ENCODE measurements at regions not wholly inside any gene's neighbourhood (a gene's known extent, or its start where the extent isn't known, plus 50 kb on each side); places are given as distances from the start of the nearest gene placed in this dataset.

DNA sequence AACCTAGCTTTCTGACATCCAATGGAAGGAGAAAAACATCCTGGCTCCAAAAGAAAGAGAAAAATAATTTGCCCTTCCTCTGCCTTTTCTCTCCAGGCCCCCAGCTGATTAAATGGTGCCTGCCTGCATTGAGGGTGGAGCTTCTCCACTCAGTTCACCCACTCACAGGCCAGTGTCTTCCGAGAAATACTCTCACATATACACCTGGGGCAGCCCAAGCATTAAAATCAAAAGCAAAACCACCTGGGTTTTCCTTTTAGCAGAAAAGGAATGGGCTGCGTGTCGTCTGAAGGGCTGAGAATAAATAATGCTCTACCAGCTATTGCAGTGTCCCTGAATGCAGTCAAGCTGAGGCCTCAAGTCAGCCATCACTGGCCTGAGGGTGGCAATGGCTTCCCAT, 1143.8 kb upstream of the TENM4 start:
- no peaks in the 10 kb centered on the region for H3K36me3 ChIP-seq (ENCODE audit: control insufficient read depth in 2 of 3, insufficient read depth in 3 of 3, low read length in 3 of 3)
- H3K4me1 ChIP-seq (ENCODE audit: control insufficient read depth in 2 of 3, insufficient read depth in 2 of 3, low read depth in 1 of 3, low read length in 3 of 3): no peaks in the 10 kb centered on the region
- intact Hi-C loops (cut with DNase I): no loop called here
- no peak overlapping the region for H3K4me3 ChIP-seq (ENCODE audit: low read length in 3 of 3)
- H3K9ac ChIP-seq (ENCODE audit: low read length in 3 of 3): no peak overlapping the region
- H3K27ac ChIP-seq (ENCODE audit: low read depth in 2 of 2, low read length in 2 of 2): no peak overlapping the region
- no peaks in the 10 kb centered on the region for H3K27me3 ChIP-seq (ENCODE audit: control insufficient read depth, insufficient read depth, low read length)
- no peaks in the 10 kb centered on the region for H3K9me3 ChIP-seq (ENCODE audit: control insufficient read depth in 2 of 3, insufficient read depth in 1 of 3, low read length in 3 of 3)
- DNase-seq (no peak), FAIRE-seq (no peak)
- TF ChIP-seq, protein P1, sequence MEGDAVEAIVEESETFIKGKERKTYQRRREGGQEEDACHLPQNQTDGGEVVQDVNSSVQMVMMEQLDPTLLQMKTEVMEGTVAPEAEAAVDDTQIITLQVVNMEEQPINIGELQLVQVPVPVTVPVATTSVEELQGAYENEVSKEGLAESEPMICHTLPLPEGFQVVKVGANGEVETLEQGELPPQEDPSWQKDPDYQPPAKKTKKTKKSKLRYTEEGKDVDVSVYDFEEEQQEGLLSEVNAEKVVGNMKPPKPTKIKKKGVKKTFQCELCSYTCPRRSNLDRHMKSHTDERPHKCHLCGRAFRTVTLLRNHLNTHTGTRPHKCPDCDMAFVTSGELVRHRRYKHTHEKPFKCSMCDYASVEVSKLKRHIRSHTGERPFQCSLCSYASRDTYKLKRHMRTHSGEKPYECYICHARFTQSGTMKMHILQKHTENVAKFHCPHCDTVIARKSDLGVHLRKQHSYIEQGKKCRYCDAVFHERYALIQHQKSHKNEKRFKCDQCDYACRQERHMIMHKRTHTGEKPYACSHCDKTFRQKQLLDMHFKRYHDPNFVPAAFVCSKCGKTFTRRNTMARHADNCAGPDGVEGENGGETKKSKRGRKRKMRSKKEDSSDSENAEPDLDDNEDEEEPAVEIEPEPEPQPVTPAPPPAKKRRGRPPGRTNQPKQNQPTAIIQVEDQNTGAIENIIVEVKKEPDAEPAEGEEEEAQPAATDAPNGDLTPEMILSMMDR (IDR thresholded peaks at IDR 0.05; ENCODE audit: borderline replicate concordance, extremely low read depth, insufficient read depth): no peak

DNA sequence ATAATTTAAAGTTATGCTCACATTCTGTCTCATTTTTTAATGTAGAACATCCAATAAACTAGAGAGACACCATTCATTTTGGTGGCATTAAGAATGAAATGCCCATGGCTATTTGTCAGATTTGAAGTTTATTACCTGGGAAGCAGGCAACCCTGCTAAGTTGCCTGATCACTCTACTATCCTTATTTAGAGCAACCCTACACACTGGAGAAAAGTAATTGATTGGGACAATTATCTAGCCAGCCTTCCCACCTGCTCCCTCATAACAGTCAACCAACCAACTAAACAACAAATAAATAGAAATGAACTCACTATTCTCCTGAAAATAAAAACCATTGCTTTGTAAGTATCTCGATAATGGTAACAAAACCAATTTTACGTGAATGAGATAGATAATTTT, 1129.0 kb upstream of the TENM4 start:
- Histone ChIP-seq H3K27ac (ENCODE audit: low read depth in 2 of 2, low read length in 2 of 2) (no peak overlapping the region), H3K9ac (ENCODE audit: low read length in 3 of 3) (no peak overlapping the region), H3K9me3 (ENCODE audit: control insufficient read depth in 2 of 3, insufficient read depth in 1 of 3, low read length in 3 of 3) (peaks cover 0 to 2% (median 0%) of the 10 kb centered on the region in 3 donors), H3K27me3 (ENCODE audit: control insufficient read depth, insufficient read depth, low read length) (no peaks in the 10 kb centered on the region), H3K4me3 (ENCODE audit: low read length in 3 of 3) (no peak overlapping the region), H3K4me1 (ENCODE audit: control insufficient read depth in 2 of 3, insufficient read depth in 2 of 3, low read depth in 1 of 3, low read length in 3 of 3) (no peaks in the 10 kb centered on the region), H3K36me3 (ENCODE audit: control insufficient read depth in 2 of 3, insufficient read depth in 3 of 3, low read length in 3 of 3) (no peaks in the 10 kb centered on the region)
- no peak for DNase-seq
- TF ChIP-seq, protein P1 (IDR thresholded peaks at IDR 0.05; ENCODE audit: borderline replicate concordance, extremely low read depth, insufficient read depth): no peak
- intact Hi-C loops (cut with DNase I): no loop called here
- FAIRE-seq: no peak

DNA sequence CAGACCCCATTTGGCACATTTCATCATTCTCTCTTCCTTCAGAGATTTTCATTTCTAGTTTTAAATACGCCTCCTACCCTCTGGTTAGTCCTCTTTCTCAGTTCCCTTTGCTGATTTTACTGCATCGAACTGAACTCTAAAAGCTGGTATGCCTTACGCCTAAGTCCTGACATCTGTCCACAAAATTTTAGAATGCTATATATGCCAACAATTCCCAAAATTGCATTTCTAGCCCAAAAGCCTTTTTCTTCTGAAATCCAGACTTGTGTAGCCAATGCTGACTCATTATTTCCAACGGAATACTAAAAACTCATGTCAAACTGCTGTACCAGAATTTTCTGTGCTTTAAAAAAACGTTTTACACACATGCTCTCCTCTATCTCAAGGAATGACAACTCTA, 1124.4 kb upstream of the TENM4 start:
- H3K4me1 ChIP-seq (ENCODE audit: control insufficient read depth in 2 of 3, insufficient read depth in 2 of 3, low read depth in 1 of 3, low read length in 3 of 3): no peaks in the 10 kb centered on the region

More for the DNA sequence above, 1124.4 kb upstream of the TENM4 start:
- Histone ChIP-seq H3K27me3 (ENCODE audit: control insufficient read depth, insufficient read depth, low read length) (no peaks in the 10 kb centered on the region), H3K27ac (ENCODE audit: low read depth in 2 of 2, low read length in 2 of 2) (no peak overlapping the region), H3K9me3 (ENCODE audit: control insufficient read depth in 2 of 3, insufficient read depth in 1 of 3, low read length in 3 of 3) (no peaks in the 10 kb centered on the region), H3K36me3 (ENCODE audit: control insufficient read depth in 2 of 3, insufficient read depth in 3 of 3, low read length in 3 of 3) (no peaks in the 10 kb centered on the region), H3K9ac (ENCODE audit: low read length in 3 of 3) (no peak overlapping the region), H3K4me3 (ENCODE audit: low read length in 3 of 3) (no peak overlapping the region)
- intact Hi-C loops (cut with DNase I): no loop called here
- FAIRE-seq (no peak), DNase-seq (no peak)
- TF ChIP-seq, protein P1 (IDR thresholded peaks at IDR 0.05; ENCODE audit: borderline replicate concordance, extremely low read depth, insufficient read depth): no peak
